GM23338 (cell line): ENCODE measurements at regions not wholly inside any gene's neighbourhood (a gene's known extent, or its start where the extent isn't known, plus 50 kb on each side); places are given as distances from the start of the nearest gene placed in this dataset.

Experiments used
- EZH2 ChIP-seq: fragments of 200-600 bp; sonication (generic); IDR thresholded peaks from one replicate; pipeline ENCODE4 v1.8.0; 2017; ENCODE audit warnings: antibody characterized with exemption, mild to moderate bottlenecking, low read depth; ENCODE audit not compliant: unreplicated experiment
- EZH2phosphoT487 ChIP-seq: fragments of 200-600 bp; sonication (generic); IDR thresholded peaks from one replicate; pipeline ENCODE4 v1.8.1; 2018; ENCODE audit warnings: antibody characterized with exemption; ENCODE audit not compliant: unreplicated experiment
- JUNB ChIP-seq: IDR thresholded peaks from one replicate; pipeline ENCODE4 v1.6.1; 2016; ENCODE audit warnings: antibody characterized with exemption; ENCODE audit not compliant: unreplicated experiment
- POLR2AphosphoS5 ChIP-seq: IDR thresholded peaks from 2 replicates; pipeline ENCODE4 v1.6.1; 2016; ENCODE audit warnings: antibody characterized with exemption, low read depth
- TF ChIP-seq, protein P1 (sequence below), 2 experiments: fragments of 200-600 bp in 1 of 2; sonication (generic) in 1 of 2; conservative IDR thresholded peaks; 2 replicates each; pipeline versions ENCODE4 v1.5.1 to v1.6.1; 2016 to 2017; ENCODE audit warnings: antibody characterized with exemption in 2 of 2, low read depth in 2 of 2, mild to moderate bottlenecking in 2 of 2, moderate library complexity in 1 of 2
- TF ChIP-seq, protein P2 (sequence below): IDR thresholded peaks from 2 replicates; pipeline ENCODE4 v1.6.1; 2016; ENCODE audit warnings: antibody characterized with exemption
- TF ChIP-seq, protein P3 (sequence below): fragments of 250-450 bp; sonication (Bioruptor Pico); IDR thresholded peaks from 2 replicates; pipeline ENCODE4 v1.5.0; 2020; ENCODE audit warnings: mild to moderate bottlenecking, moderate library complexity
- TF ChIP-seq, protein P4 (sequence below): IDR thresholded peaks from one replicate; pipeline ENCODE4 v1.6.1; 2018; ENCODE audit warnings: antibody characterized with exemption; ENCODE audit not compliant: unreplicated experiment

DNA sequence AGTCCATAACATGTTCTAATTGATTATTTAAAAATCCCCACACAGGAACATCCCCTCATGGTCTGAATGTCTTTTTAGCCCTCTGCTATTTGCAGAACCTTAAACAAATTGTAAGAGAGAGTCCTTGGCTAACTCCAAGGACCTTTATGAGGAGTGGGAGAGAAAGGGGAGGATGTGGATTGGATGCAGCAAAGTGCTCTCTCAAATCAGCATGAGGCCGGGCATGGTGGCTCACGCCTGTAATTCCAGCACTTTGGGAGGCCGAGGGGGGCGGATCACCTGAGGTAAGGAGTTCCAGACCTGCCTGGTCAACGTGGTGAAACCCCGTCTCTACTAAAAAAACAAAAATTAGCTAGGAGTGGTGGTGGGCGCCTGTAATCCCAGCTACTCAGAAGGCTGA, 154.8 kb downstream of the TGFB2 start:
- TF ChIP-seq, protein P1, sequence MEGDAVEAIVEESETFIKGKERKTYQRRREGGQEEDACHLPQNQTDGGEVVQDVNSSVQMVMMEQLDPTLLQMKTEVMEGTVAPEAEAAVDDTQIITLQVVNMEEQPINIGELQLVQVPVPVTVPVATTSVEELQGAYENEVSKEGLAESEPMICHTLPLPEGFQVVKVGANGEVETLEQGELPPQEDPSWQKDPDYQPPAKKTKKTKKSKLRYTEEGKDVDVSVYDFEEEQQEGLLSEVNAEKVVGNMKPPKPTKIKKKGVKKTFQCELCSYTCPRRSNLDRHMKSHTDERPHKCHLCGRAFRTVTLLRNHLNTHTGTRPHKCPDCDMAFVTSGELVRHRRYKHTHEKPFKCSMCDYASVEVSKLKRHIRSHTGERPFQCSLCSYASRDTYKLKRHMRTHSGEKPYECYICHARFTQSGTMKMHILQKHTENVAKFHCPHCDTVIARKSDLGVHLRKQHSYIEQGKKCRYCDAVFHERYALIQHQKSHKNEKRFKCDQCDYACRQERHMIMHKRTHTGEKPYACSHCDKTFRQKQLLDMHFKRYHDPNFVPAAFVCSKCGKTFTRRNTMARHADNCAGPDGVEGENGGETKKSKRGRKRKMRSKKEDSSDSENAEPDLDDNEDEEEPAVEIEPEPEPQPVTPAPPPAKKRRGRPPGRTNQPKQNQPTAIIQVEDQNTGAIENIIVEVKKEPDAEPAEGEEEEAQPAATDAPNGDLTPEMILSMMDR (conservative IDR thresholded peaks at IDR 0.05; ENCODE audit: low read depth in 2 of 2), result no peak
- TF ChIP-seq, protein P2, sequence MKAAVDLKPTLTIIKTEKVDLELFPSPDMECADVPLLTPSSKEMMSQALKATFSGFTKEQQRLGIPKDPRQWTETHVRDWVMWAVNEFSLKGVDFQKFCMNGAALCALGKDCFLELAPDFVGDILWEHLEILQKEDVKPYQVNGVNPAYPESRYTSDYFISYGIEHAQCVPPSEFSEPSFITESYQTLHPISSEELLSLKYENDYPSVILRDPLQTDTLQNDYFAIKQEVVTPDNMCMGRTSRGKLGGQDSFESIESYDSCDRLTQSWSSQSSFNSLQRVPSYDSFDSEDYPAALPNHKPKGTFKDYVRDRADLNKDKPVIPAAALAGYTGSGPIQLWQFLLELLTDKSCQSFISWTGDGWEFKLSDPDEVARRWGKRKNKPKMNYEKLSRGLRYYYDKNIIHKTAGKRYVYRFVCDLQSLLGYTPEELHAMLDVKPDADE, result no peak
- no peak for TF ChIP-seq POLR2AphosphoS5
- TF ChIP-seq EZH2, result no peak
- TF ChIP-seq, protein P3, sequence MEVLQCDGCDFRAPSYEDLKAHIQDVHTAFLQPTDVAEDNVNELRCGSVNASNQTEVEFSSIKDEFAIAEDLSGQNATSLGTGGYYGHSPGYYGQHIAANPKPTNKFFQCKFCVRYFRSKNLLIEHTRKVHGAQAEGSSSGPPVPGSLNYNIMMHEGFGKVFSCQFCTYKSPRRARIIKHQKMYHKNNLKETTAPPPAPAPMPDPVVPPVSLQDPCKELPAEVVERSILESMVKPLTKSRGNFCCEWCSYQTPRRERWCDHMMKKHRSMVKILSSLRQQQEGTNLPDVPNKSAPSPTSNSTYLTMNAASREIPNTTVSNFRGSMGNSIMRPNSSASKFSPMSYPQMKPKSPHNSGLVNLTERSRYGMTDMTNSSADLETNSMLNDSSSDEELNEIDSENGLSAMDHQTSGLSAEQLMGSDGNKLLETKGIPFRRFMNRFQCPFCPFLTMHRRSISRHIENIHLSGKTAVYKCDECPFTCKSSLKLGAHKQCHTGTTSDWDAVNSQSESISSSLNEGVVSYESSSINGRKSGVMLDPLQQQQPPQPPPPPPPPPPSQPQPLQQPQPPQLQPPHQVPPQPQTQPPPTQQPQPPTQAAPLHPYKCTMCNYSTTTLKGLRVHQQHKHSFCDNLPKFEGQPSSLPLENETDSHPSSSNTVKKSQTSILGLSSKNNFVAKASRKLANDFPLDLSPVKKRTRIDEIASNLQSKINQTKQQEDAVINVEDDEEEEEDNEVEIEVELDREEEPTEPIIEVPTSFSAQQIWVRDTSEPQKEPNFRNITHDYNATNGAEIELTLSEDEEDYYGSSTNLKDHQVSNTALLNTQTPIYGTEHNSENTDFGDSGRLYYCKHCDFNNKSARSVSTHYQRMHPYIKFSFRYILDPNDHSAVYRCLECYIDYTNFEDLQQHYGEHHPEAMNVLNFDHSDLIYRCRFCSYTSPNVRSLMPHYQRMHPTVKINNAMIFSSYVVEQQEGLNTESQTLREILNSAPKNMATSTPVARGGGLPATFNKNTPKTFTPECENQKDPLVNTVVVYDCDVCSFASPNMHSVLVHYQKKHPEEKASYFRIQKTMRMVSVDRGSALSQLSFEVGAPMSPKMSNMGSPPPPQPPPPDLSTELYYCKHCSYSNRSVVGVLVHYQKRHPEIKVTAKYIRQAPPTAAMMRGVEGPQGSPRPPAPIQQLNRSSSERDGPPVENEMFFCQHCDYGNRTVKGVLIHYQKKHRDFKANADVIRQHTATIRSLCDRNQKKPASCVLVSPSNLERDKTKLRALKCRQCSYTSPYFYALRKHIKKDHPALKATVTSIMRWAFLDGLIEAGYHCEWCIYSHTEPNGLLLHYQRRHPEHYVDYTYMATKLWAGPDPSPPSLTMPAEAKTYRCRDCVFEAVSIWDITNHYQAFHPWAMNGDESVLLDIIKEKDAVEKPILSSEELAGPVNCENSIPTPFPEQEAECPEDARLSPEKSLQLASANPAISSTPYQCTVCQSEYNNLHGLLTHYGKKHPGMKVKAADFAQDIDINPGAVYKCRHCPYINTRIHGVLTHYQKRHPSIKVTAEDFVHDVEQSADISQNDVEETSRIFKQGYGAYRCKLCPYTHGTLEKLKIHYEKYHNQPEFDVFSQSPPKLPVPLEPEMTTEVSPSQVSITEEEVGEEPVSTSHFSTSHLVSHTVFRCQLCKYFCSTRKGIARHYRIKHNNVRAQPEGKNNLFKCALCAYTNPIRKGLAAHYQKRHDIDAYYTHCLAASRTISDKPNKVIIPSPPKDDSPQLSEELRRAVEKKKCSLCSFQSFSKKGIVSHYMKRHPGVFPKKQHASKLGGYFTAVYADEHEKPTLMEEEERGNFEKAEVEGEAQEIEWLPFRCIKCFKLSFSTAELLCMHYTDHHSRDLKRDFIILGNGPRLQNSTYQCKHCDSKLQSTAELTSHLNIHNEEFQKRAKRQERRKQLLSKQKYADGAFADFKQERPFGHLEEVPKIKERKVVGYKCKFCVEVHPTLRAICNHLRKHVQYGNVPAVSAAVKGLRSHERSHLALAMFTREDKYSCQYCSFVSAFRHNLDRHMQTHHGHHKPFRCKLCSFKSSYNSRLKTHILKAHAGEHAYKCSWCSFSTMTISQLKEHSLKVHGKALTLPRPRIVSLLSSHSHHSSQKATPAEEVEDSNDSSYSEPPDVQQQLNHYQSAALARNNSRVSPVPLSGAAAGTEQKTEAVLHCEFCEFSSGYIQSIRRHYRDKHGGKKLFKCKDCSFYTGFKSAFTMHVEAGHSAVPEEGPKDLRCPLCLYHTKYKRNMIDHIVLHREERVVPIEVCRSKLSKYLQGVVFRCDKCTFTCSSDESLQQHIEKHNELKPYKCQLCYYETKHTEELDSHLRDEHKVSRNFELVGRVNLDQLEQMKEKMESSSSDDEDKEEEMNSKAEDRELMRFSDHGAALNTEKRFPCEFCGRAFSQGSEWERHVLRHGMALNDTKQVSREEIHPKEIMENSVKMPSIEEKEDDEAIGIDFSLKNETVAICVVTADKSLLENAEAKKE, result no peak
- TF ChIP-seq, protein P4, sequence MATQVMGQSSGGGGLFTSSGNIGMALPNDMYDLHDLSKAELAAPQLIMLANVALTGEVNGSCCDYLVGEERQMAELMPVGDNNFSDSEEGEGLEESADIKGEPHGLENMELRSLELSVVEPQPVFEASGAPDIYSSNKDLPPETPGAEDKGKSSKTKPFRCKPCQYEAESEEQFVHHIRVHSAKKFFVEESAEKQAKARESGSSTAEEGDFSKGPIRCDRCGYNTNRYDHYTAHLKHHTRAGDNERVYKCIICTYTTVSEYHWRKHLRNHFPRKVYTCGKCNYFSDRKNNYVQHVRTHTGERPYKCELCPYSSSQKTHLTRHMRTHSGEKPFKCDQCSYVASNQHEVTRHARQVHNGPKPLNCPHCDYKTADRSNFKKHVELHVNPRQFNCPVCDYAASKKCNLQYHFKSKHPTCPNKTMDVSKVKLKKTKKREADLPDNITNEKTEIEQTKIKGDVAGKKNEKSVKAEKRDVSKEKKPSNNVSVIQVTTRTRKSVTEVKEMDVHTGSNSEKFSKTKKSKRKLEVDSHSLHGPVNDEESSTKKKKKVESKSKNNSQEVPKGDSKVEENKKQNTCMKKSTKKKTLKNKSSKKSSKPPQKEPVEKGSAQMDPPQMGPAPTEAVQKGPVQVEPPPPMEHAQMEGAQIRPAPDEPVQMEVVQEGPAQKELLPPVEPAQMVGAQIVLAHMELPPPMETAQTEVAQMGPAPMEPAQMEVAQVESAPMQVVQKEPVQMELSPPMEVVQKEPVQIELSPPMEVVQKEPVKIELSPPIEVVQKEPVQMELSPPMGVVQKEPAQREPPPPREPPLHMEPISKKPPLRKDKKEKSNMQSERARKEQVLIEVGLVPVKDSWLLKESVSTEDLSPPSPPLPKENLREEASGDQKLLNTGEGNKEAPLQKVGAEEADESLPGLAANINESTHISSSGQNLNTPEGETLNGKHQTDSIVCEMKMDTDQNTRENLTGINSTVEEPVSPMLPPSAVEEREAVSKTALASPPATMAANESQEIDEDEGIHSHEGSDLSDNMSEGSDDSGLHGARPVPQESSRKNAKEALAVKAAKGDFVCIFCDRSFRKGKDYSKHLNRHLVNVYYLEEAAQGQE, result no peak
- TF ChIP-seq JUNB, result no peak
- TF ChIP-seq EZH2phosphoT487, result no peak
